ENCODE measurements at regions not wholly inside any gene's neighbourhood (a gene's known extent, or its start where the extent isn't known, plus 50 kb on each side); places are given as distances from the start of the nearest gene placed in this dataset.
A peak's percentile ranks its signal among the peaks of the same experiment; 100 is the strongest.

DNA sequence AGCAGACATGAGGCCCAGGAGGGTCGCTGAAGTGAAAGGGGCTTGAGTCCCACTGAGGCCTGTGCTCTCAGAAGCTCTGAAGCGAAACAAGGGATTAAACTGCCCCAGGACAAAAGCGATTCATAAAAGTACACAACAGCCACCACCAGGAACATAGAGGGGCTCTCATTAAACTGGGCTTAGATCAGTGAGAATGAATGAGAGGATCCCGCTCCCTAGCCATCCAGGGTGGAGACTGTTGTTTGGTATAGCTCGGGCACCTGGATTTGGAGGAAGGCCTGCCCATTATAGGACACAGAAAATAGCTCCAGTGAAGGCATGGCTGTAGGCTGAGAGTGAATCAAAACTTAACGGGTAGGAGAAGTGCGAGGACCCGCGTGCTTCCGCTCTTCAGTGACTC lies 91.6 kb upstream of the TAB2 start:
- no peak for DNase-seq (ENCODE audit: low read depth)
- TF ChIP-seq, protein P1, sequence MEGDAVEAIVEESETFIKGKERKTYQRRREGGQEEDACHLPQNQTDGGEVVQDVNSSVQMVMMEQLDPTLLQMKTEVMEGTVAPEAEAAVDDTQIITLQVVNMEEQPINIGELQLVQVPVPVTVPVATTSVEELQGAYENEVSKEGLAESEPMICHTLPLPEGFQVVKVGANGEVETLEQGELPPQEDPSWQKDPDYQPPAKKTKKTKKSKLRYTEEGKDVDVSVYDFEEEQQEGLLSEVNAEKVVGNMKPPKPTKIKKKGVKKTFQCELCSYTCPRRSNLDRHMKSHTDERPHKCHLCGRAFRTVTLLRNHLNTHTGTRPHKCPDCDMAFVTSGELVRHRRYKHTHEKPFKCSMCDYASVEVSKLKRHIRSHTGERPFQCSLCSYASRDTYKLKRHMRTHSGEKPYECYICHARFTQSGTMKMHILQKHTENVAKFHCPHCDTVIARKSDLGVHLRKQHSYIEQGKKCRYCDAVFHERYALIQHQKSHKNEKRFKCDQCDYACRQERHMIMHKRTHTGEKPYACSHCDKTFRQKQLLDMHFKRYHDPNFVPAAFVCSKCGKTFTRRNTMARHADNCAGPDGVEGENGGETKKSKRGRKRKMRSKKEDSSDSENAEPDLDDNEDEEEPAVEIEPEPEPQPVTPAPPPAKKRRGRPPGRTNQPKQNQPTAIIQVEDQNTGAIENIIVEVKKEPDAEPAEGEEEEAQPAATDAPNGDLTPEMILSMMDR (conservative IDR thresholded peaks at IDR 0.05; ENCODE audit: low read length): no peak
- no peak overlapping the region for H3K4me3 ChIP-seq (ENCODE audit: low read length)

GRCh38 chr6:149227796-149228195 lies 89.7 kb upstream of the TAB2 start:
- TF ChIP-seq, protein P1 (conservative IDR thresholded peaks at IDR 0.05; ENCODE audit: low read length): no peak

DNA sequence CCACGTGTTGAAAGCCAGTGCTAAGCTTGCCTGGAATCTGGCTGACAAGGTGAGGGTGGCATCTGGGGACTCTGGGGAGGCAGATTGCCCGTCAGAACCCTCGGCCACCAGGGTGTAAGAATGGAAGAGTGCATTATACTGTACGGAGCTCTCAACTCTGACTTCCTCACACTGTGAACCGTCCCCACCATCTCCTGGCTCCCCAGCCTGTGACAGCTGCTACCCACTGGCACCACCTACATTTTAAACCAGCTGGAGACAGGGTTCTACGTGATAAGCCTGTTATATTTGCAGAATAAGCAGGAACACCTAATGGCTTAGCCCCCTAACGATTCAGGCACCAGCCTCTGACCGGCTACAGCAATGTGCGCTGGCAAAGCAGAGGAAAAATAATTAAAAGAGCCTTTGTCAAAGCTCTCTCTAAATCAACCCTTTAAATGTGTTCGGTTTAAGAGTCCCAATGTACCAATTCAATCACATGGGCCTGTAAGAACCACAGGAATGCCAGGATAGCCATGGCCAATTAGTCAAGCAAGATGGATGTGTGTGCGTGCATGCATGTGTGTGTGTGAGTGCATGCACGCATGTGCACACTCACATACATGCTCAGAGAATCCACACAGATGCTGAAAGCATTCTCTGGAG lies 89.1 kb upstream of the TAB2 start:
- TF ChIP-seq, protein P1 (conservative IDR thresholded peaks at IDR 0.05; ENCODE audit: low read length): no peak
- H3K4me3 ChIP-seq (ENCODE audit: low read length): no peak overlapping the region
- peak; percentile 13 for DNase-seq (ENCODE audit: low read depth)

More at GRCh38 chr6:149227796-149228195, 89.7 kb upstream of the TAB2 start:
- H3K4me3 ChIP-seq (ENCODE audit: low read length): no peak overlapping the region
- DNase-seq (ENCODE audit: low read depth): no peak

- DNase-seq (ENCODE audit: low read depth): no peak
- TF ChIP-seq, protein P1 (conservative IDR thresholded peaks at IDR 0.05; ENCODE audit: low read length): no peak
- no peak overlapping the region for H3K4me3 ChIP-seq (ENCODE audit: low read length)
Observed at GRCh38 chr6:149229096-149229495, 88.4 kb upstream of the TAB2 start.

- TF ChIP-seq, protein P1 (conservative IDR thresholded peaks at IDR 0.05; ENCODE audit: low read length): no peak
- no peak overlapping the region for H3K4me3 ChIP-seq (ENCODE audit: low read length)
- no peak for DNase-seq (ENCODE audit: low read depth)
Observed at GRCh38 chr6:149230712-149231460, 86.6 kb upstream of the TAB2 start.

GRCh38 chr6:149231778-149232177 lies 85.7 kb upstream of the TAB2 start:
- no peak for DNase-seq (ENCODE audit: low read depth)
- TF ChIP-seq, protein P1 (conservative IDR thresholded peaks at IDR 0.05; ENCODE audit: low read length): no peak
- H3K4me3 ChIP-seq (ENCODE audit: low read length): no peak overlapping the region

Measured in AG10803 (cell line).